Fibroblast of lung (primary cell): ENCODE measurements at regions not wholly inside any gene's neighbourhood (a gene's known extent, or its start where the extent isn't known, plus 50 kb on each side); places are given as distances from the start of the nearest gene placed in this dataset.

ENCODE experiments used
- EZH2 ChIP-seq: IDR thresholded peaks from 2 replicates; pipeline ENCODE4 v1.5.1; 2012; ENCODE audit warnings: low read length, control low read depth, mild to moderate bottlenecking; ENCODE audit errors: missing control alignments
- TF ChIP-seq, protein P1 (sequence below), 2 donors: IDR thresholded peaks in 1 of 2; conservative IDR thresholded peaks in 1 of 2; 1 replicate in 1 of 2; 2 replicates in 1 of 2; pipeline ENCODE4 v1.5.1; 2011 to 2012; ENCODE audit warnings: low read length in 2 of 2, control low read depth in 1 of 2, inconsistent platforms in 1 of 2, low read depth in 1 of 2, mild to moderate bottlenecking in 1 of 2

- TF ChIP-seq, protein P1, sequence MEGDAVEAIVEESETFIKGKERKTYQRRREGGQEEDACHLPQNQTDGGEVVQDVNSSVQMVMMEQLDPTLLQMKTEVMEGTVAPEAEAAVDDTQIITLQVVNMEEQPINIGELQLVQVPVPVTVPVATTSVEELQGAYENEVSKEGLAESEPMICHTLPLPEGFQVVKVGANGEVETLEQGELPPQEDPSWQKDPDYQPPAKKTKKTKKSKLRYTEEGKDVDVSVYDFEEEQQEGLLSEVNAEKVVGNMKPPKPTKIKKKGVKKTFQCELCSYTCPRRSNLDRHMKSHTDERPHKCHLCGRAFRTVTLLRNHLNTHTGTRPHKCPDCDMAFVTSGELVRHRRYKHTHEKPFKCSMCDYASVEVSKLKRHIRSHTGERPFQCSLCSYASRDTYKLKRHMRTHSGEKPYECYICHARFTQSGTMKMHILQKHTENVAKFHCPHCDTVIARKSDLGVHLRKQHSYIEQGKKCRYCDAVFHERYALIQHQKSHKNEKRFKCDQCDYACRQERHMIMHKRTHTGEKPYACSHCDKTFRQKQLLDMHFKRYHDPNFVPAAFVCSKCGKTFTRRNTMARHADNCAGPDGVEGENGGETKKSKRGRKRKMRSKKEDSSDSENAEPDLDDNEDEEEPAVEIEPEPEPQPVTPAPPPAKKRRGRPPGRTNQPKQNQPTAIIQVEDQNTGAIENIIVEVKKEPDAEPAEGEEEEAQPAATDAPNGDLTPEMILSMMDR (conservative IDR thresholded peaks at IDR 0.05 in 1 of 2, IDR thresholded peaks at IDR 0.05 in 1 of 2; ENCODE audit: low read depth in 1 of 2, low read length in 2 of 2), result no peak
- TF ChIP-seq EZH2, result no peak
Observed at GRCh38 chr7:113308399-113308798, 190.0 kb upstream of the SMIM30 start.
